ENCODE measurements at regions not wholly inside any gene's neighbourhood (a gene's known extent, or its start where the extent isn't known, plus 50 kb on each side); places are given as distances from the start of the nearest gene placed in this dataset.
"Not testable (repeated sequence)": the region's sequence is repeated elsewhere in the genome, so short reads cannot be mapped to it uniquely, and the experiment has no call there.

DNA sequence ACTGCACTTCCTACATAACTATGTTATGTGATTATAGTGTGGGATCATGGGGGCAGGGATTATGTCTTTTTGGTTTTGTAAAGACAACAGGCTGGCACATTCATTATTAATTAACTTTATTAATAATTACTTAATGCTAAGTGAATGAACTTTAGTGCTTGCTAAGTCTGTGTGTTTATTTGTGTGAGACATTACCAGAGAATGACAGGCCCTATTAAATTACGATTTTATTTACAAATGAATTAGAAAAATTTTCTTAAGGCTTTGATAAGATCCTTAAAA is 100.9 kb downstream of the CD83 start:
- DNase-seq = no peak

DNA sequence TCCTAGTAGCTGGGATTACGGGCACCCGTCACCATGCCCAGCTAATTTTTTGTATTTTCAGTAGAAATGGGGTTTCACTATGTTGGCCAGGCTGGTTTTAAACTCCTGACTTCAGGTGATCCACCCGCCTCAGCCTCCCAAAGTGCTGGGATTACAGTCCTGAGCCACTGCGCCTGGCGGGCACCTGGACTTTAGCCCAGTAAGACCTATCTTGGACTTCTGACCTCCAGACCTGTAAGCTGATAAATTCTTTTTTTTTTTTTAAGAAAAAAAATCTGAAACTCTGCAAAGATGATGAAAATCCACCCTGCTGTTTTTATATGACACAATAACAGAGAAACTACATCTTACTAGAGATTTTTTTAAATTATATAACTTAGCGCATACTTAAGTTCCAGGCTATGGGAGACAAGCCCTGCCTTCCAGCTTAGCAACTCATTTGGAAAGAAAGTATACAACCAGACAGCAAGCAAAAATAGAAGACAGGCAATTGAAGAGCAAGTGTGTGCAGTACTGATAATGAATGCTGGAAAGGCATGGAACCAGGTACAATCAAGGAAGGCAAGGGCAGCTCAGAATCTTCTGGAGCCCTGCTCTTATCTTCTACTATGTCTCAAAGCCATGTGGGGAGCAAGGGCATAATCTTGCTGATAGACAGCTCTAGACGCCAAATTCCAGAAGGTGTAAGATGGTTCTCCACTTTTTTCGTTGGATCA is 104.2 kb downstream of the CD83 start:
- no peak for DNase-seq

GRCh38 chr6:14222956-14223355 is 105.4 kb downstream of the CD83 start:
- DNase-seq = no peak

DNA sequence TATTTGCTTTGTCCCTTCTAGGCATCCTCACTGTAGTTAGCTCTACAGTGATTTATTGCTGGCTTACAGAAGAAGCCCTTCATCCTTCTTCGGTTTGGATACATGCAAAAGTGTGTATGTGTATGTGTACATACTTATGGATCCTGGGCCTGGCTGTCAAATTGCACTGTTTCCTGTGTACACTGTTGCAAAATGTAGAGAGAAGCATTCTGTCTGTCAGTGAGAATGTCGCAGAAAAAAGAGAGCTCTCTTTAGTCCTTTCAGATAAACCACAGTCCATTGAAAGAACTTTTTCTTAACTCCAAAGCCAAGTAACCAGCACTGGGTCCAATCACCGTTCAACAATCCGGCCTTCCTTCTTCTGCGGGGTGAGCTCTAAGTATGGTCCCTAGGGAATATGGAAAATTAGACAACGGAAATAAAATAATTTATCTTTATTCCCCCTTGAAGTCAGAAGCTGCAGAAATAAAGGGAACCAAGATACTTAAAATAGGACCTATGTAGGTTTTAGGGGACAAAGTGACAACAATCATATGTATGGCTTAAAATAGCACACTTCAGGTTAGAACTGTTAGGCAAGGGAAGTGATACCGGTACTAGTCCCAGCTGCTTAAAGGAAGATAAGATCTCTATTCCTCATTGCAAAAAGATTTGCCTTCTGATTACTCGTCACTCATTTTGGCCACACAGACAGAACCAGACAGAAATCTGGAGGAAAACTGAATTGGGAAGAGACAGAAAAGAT is 107.0 kb downstream of the CD83 start:
- no peak for DNase-seq

DNA sequence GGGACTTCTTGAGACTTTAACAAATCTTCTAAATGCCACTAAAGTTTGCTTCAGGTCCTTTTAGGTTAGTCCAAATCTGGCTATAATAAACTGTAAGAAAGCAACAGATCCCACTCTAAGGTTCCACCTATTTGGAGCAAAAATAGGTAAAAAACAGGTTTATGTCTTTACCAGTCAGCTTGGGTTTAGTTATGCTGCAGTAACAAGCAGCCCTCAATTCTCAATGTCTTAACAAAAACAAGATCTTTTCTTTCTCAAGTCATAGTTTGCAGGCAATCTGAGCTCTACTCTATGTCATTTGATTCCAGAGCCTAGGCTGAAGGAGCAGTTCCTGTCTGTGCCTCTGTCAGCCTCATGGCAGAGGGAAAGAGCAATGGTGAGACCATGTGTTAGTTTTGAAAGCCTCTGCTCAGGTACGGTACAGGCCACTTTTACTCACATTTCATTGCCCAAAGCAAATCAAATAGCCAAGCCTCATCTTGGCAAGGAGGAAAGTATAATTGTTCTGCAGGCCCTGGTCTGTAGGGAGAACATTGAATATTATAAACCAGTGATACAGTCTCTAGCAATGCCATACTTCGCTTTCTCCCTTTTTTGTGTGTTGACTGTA is 108.6 kb downstream of the CD83 start:
- no peak for DNase-seq

- DNase-seq = no peak
Measured at GRCh38 chr6:14228571-14228970, 111.0 kb downstream of the CD83 start.

DNA sequence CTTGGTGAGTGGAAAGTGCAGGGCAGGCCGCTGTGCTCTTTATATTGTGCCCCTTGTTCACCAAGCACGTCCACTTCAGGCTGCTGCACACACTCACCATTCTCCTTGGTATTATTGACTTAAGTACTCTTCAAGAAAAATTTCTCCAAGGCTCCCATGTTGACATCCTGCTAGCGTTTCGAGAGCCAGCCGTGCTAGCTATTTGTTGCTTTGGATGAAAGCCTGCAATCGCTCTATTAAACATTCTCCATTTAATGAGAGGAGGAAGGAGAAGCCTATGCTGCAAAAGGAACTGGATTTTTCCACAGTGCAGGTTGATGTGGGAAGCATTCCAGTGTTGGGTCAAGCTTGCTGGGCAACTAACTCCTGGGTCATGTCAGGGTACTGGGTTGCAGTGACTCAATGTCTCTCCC is 113.5 kb downstream of the CD83 start:
- DNase-seq = no peak

DNA sequence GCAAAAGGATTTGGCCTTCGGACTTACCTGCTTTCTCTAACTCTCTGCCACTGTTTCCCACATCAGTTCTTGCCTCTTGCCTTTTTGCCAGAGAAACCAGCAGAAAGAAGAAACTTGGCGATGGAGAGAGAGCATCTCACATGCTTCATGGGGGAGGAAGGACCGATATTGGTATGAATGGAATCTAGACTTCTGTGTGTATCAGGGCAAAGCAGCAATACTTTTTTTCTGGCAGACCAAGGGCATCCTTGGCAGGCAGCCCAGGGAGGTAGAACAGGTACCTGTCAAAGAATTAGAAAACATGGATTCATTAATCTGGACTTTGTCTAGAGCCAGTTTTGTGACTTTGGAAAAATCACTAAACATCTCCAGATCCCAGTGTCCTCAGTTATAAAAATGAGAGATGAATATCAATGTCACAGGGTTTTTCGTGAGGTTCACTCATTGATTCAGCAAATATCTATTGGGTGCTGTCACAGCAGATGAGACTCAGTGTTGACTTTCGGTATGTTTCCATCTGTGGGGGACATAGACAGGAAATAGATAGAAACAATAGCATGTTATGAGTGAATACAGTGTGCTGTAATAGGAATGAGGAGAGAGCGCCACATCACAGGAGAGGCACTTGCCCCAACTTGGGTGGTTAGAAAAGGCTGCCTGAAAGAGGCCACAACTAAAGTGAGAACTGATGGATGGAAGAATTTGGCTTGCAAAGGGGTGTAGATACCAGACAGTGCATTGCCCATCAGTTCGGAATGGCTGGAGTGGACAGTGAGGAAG is 114.1 kb downstream of the CD83 start:
- no peak for DNase-seq

- no peak for DNase-seq
Measured at GRCh38 chr6:14232889-14233288, 115.3 kb downstream of the CD83 start.

DNA sequence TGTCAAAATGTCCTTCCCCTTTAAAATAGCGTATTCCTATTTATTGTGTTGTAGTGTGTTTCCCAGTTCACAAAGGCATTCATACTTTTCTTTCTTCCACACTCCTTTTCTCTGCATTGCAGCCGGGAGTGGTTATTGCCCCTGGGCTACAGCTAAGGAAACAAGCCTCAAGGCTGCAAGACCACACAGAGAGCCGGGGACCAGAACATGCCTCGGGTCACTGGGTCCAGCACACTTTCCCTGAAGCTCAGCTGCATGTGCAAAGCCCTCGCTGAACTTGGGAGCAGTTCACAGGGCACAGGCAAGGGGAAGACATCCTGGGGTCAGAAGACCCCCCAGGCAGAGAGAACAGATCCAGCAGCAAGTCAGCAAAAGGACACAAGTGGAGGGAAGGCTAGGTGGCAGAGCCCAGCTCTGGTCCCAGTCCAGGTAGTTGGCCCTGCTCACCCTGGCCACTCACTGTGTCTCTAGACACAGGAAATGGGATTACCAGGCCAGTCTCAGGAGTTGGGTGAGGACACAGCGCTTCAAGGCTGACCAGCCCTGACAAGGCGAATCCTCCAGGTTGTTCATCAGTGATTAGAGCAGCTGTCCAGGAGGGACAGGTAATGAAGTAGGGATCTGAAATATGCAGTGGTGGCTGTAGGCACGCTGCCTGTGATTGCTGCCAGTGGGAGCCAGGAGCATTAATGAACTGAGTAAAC is 118.2 kb downstream of the CD83 start:
- no peak for DNase-seq

DNA sequence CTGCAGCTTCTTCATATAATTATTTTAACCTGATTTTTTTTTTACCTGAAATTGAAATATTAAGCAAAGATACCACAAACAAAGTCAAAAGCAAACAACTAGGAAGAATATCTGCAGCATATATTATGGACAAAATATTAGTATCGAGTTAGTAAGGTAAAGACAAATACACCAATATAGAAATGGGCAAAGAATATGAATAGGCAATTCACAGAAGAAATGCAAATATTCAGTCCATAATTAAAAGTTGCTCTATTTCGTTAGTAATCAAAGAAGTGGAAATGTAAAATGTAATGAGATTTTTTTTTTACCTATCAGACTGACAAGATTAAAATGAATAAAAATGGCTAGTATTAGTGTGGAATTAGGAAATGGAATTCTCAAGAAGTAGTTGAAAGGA is 121.5 kb downstream of the CD83 start:
- DNase-seq = no peak

DNA sequence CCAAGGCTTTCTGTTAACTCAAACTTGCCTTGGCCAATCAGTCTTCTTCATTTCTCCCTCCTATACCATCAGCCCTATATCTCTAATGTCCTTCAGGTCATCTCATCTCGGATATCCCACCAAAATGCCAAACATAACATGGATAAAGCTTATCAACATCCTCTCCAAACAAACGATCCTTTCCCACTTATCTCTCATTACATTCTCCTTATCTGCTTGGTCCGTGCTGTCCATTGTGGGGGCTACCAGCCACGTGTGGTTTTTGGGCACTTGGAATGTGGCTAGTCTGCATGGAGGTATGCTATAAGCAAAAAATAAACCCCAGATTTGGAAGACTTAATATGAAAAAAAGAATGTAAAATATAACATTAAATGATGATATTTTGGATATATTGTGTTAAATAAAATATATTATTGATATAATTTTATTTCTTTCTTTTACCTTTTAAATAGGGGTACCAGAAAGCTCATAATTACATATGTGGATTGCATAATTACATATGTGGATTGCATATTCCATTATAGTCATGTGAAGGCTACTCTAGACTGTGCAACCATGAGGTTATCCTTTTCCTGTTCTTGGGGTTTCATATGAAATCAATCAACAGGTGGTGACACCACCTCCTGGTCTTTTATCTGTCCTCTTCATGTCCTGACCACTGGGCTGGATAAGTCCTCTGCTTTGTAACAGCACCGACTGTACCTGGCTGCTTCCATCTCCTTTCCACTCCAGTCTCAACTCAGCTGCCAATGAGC is 123.0 kb downstream of the CD83 start:
- no peak for DNase-seq

- DNase-seq = no peak
Measured at GRCh38 chr6:14241255-14242070, 123.9 kb downstream of the CD83 start.

DNA sequence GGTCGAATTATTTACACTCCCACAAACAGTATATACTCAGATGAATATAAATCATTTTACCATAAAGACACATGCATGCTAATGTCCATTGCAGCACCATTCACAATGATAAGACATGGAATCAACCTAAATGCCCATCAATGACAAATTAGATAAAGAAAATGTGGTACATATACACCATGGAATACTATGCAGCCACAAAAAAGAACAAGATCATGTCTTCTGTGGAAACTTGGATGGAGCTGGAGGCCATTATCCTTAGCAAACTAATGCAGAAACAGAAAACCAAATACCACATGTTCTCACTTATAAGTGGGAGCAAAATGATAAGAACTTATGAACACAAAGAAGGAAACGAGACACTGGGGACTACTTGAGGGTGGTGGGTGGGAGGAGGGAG is 125.3 kb downstream of the CD83 start:
- DNase-seq = not testable (repeated sequence)

- no peak for DNase-seq
Measured at GRCh38 chr6:14243597-14243996, 126.0 kb downstream of the CD83 start.

- no peak for DNase-seq
Measured at GRCh38 chr6:14246876-14247275, 129.3 kb downstream of the CD83 start.

GRCh38 chr6:14250573-14250972 is 133.0 kb downstream of the CD83 start:
- no peak for DNase-seq

DNA sequence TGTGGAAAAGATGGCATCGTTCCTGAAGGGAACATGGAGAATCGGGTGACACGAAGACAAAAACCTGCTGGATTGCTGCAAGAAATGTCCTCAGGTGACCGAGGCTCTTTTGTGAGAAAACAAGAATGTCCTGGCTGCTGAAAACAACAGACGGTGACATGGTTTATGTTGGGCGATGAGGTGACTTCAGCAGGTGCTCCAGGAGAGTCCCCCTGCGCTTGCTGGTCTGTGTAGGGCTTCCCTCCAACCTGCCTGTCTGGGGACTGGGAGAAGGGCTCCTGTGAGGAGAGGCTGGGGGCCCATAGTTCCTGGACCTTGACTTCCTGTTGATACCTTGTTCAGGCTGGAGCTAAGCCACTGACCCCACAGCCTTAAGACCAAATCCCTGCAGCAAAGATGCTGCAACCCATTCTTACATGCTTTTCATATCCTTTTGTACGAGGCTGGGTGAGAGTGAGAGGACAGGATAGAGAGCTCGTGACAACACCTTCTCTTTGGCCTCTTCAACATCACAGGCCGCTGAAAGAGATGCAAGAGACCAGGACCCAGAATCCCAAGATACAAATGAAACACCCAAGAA is 134.8 kb downstream of the CD83 start:
- no peak for DNase-seq

GRCh38 chr6:14254505-14254904 is 136.9 kb downstream of the CD83 start:
- DNase-seq = no peak

- no peak for DNase-seq
Measured at GRCh38 chr6:14255916-14256315, 138.3 kb downstream of the CD83 start.

GRCh38 chr6:14258117-14258516 is 140.5 kb downstream of the CD83 start:
- DNase-seq = no peak
